BJ (cell line): ENCODE measurements at regions not wholly inside any gene's neighbourhood (a gene's known extent, or its start where the extent isn't known, plus 50 kb on each side); places are given as distances from the start of the nearest gene placed in this dataset.
"Not testable (repeated sequence)": the region's sequence is repeated elsewhere in the genome, so short reads cannot be mapped to it uniquely, and the experiment has no call there.

Source experiments
- CTCF ChIA-PET: fragments of 350-600 bp; formaldehyde crosslinking; extraction: SDS; loops from one replicate; lab custom pipeline; 2021; ENCODE audit warnings: antibody characterized with exemption, inconsistent platforms; lab: Yijun Ruan, JAX
- POLR2A ChIA-PET: fragments of 300-600 bp; sonication (Branson Sonifier 250); formaldehyde crosslinking; extraction: SDS; loops from one replicate; lab custom pipeline; 2021; ENCODE audit warnings: antibody characterized with exemption; lab: Charles Lee
- DNase-seq: peaks from one replicate; pipeline ENCODE4 v3.0.0-alpha.2; 2011; ENCODE audit warnings: low read depth
- H3K27me3 ChIP-seq: 2 replicates; pipeline ENCODE4 v1.6.0; 2011; ENCODE audit warnings: low read length; ENCODE audit not compliant: control insufficient read depth, insufficient read depth
- H3K36me3 ChIP-seq: 2 replicates; pipeline ENCODE4 v1.5.1; 2011; ENCODE audit warnings: low read length; ENCODE audit not compliant: control insufficient read depth, insufficient read depth
- H3K4me3 ChIP-seq: 2 replicates; pipeline ENCODE4 v1.5.1; 2011; ENCODE audit warnings: low read depth, mild to moderate bottlenecking, control low read depth, low read length
- CTCF ChIP-seq: IDR thresholded peaks from 2 replicates; pipeline ENCODE4 v1.5.1; 2011; ENCODE audit warnings: low read depth, mild to moderate bottlenecking, control low read depth, inconsistent platforms, low read length, moderate library complexity; ENCODE audit not compliant: insufficient read depth

- no peaks in the 10 kb centered on the region for H3K36me3 ChIP-seq
- TF ChIP-seq CTCF, result no peak
- POLR2A ChIA-PET, result no interaction called here
- CTCF ChIA-PET, result no interaction called here
- DNase-seq, result no peak
- no peak overlapping the region for H3K4me3 ChIP-seq
- H3K27me3 ChIP-seq, result no peaks in the 10 kb centered on the region
Observed at GRCh38 chr9:30622561-30622960, 1761.9 kb upstream of the ACO1 start.

- no peak for DNase-seq
- no peak for TF ChIP-seq CTCF
- ChIA-PET CTCF (no interaction called here), POLR2A (no interaction called here)
- no peaks in the 10 kb centered on the region for H3K27me3 ChIP-seq
- H3K4me3 ChIP-seq, result no peak overlapping the region
- H3K36me3 ChIP-seq, result no peaks in the 10 kb centered on the region
Observed at GRCh38 chr9:30628915-30629567, 1755.4 kb upstream of the ACO1 start.

- Histone ChIP-seq H3K36me3 (no peaks in the 10 kb centered on the region), H3K27me3 (no peaks in the 10 kb centered on the region), H3K4me3 (no peak overlapping the region)
- CTCF ChIA-PET, result no interaction called here
- DNase-seq, result no peak
- POLR2A ChIA-PET, result no interaction called here
- no peak for TF ChIP-seq CTCF
Observed at GRCh38 chr9:30630459-30630858, 1754.0 kb upstream of the ACO1 start.

- H3K36me3 ChIP-seq, POLR2A ChIA-PET, DNase-seq, CTCF ChIA-PET, H3K4me3 ChIP-seq, H3K27me3 ChIP-seq: not testable (repeated sequence)
Observed at GRCh38 chr9:30646639-30647038, 1737.8 kb upstream of the ACO1 start.

GRCh38 chr9:30661925-30662324 is 1722.5 kb upstream of the ACO1 start:
- CTCF ChIA-PET, result no interaction called here
- no peak overlapping the region for H3K4me3 ChIP-seq
- DNase-seq, result no peak
- POLR2A ChIA-PET, result no interaction called here
- no peak for TF ChIP-seq CTCF
- H3K27me3 ChIP-seq, result no peaks in the 10 kb centered on the region
- no peaks in the 10 kb centered on the region for H3K36me3 ChIP-seq
